ENCODE measurements at regions not wholly inside any gene's neighbourhood (a gene's known extent, or its start where the extent isn't known, plus 50 kb on each side); places are given as distances from the start of the nearest gene placed in this dataset.

GRCh38 chr2:105574796-105575344 is 169.8 kb upstream of the NCK2 start:
- TF ChIP-seq RAD21 (conservative IDR thresholded peaks at IDR 0.05) (no peak), CTCF (IDR thresholded peaks at IDR 0.05; ENCODE audit: poor library complexity, severe bottlenecking) (no peak), POLR2AphosphoS5 (IDR thresholded peaks at IDR 0.05) (no peak)
